GM19467 (cell line): ENCODE measurements at regions not wholly inside any gene's neighbourhood (a gene's known extent, or its start where the extent isn't known, plus 50 kb on each side); places are given as distances from the start of the nearest gene placed in this dataset.
"Not testable (repeated sequence)": the region's sequence is repeated elsewhere in the genome, so short reads cannot be mapped to it uniquely, and the experiment has no call there.

Experiments used
- ATAC-seq: cut with Tn5 transposase; IDR thresholded peaks from one replicate; pipeline ENCODE4 v1.9.1; 2021; ENCODE audit warnings: mild to moderate bottlenecking, moderate library complexity; ENCODE audit not compliant: unreplicated experiment

DNA sequence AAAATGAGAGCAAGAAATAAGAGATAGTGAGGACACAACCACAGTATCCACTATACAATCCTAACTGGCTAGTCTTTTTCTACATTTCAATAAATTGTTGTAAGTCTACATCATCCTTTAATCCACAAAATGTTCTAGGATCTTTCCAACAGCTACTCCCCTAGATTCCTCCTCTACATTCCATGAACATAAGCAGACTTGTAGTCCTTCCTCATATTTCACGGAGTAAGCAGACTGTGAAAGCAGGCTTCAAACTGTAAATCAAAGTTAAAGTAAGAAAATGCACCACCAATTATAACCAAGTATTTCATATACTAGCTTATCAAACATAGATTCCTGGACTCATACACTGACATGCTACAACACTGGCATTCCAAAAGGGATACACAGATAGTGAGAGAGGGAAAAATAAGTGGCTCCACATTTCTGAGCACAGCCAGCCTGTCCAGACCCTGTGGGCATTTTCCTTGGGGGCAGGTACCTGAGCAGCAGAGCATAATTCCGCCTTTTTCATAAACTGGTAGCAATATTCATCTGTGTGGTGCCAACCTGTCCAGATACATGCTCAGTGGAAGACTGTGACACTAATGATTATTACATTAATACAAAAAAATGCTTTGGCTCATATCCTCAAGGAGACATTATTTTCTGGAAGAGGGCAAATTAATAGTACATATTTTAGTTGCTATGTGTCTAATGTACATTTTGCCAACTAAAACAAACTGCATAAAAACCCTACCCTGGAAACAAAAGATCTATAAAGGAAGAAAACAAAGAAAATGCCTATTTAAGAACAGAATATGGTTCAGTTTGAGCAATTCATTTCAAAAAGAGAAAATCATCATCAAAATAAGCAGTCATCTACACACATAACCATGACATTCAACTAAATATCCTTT, 113.3 kb upstream of the FSCB start:
- no peak for ATAC-seq

DNA sequence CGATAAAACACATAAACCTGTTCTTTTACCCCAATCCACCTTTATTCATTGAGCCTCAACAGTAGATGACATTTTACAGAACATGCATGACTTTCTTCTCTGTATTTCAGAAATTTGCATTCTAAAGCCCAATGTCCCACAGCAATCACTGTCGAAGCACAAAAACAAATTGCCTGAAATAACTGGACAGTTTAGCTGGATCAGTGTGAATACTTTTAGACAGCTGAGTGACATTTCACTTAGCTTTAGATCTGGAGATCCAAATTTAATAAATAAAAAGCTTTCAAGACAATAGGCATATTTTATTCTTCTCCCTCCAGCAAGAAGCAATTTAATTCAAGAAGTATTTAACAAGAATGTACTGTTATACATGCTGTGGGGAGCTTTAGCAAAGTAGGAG, 109.1 kb upstream of the FSCB start:
- no peak for ATAC-seq

DNA sequence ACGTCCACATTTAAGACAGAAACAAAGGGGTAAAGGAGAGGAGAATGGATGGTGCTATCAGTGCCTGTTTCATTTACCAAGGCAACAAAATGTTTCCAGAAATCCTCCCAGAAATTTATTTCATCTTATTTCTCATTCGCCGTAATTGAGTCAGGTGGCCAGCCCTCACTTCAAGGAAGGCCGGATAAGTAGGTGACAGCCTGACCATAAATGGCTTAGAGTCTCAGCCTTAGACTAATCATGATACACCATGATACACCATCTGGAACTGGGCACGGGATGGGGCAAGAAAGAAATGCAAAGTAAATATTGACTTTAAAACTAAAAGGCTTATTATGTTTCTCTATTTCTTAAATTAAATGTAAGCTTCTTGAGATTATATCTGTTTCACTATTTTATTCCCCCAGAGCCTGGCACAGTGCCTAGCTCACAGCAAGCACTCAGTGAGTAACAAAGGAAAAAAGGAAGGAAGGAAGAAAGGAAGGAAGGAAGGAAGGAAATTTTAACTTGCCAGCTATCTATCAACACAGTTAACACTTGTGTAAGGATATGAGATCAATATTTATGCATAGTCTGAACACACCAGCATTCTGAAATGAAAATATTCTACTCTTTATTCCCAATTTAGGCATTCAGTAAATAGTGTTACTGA, 106.1 kb upstream of the FSCB start:
- no peak for ATAC-seq

DNA sequence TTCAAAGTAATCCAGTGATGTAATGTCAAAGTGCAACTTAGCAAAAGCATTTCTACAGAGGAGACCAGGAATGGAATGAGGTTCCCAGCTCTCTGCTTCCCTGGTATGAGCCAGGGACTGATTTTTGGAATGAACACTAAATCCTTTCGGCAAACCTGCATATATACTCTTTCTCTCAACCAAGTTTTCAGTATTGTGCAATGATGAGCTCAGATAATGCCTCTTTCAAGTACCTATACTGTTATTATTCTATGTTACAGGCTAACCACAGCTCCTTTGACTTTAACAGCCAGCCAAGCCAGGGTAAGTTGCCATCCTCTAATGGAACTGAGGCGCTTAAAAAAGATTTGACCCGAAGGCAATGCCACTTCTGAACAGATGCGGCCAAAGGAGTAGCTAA, 104.9 kb upstream of the FSCB start:
- ATAC-seq = no peak

DNA sequence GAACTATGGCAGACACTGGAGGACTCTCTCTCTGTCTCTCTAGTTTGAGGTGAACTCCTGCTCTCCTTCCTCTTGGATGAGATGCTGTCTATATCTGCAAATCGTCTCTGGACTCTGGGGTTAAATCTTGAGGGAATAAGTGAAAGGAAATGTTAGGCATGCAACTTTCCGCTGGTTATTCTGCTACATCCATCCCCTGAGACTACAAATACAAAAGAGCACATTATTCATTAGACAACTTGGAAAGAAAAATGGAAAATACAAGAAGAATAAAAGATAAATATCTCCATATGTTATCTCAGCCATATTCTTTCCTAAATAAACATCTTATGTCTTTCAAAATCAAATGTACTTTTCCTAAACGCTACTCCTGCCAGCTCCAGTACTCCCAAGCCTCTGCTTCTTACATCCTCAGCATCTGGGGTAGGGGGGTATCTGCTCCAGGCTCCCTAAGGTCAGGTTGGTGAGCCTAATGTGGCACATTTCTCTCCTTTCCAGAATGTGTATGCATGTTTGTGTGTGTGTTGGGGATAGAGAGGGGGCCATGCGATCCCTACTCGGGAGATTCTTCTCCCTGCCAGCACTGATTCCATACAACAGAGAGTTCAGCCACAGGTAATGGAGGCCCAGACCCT, 102.9 kb upstream of the FSCB start:
- no peak for ATAC-seq

DNA sequence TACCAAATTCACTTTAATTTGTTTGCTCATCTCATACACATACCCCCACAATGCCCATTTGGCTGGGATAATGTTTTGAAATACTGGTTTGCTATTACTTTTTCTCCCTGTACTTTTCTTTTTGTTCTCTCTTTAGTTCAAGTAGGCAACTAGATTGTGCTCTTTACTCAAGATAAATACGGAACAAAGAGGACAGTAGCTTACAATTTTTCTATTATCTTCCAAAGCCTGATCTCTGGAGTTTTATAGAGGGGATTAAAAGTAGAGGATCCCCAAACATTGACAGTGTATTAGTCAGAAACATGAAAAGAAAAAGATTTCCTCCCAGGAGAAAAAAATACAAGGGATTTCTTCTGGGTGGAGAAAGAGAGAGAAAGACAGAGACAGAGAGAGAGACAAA, 102.1 kb upstream of the FSCB start:
- ATAC-seq = no peak

DNA sequence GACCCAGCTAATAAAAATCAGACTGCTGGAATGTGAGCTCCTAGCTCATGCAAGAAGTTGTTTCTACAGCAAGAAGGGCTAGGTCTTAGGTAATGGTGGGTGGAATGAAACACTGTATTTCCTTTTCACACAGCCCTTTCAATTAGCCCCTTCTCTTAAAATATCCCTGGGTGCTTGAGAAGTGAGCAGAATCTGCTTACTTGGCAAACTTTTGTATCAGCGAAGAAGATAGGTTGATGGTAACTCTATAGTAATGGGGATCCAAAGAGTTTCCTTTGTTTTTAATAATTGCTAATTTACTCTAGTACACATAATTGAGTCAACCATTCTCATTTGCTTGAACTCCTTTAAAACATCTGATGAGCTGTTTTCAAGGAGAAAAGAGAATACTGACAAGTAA, 100.6 kb upstream of the FSCB start:
- ATAC-seq = no peak

DNA sequence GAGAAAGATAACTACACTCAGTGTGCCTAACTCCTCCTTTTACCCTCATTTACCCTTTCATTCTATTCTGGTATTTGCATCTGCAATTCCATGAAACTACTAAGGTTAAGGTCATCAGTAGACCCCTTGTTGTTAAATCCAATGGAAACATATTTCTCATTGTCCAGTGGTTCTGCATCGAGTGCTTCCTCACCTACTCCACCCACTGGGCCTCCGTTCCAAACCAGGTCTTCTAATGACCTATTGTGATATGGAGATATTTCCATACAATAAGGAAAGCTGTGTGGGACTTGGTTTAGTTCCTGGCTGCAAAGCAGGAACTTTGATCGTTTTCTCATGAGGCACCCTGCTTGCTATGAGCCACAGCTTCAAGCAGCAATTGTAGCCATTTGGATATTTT, 99.5 kb upstream of the FSCB start:
- no peak for ATAC-seq

DNA sequence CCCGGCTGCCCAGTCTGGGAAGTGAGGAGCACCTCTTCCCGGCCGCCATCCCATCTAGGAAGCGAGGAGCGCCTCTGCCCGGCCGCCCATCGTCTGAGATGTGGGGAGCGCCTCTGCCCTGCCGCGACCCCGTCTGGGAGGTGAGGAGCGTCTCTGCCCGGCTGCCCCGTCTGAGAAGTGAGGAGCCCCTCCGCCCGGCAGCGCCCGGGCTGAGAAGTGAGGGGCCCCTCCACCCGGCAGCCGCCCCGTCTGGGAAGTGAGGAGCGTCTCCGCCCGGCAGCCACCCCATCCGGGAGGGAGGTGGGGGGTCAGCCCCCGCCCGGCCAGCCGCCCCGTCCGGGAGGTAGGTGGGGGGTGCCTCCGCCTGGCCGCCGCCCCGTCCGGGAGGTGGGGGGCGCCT, 94.2 kb upstream of the FSCB start:
- not testable (repeated sequence) for ATAC-seq

DNA sequence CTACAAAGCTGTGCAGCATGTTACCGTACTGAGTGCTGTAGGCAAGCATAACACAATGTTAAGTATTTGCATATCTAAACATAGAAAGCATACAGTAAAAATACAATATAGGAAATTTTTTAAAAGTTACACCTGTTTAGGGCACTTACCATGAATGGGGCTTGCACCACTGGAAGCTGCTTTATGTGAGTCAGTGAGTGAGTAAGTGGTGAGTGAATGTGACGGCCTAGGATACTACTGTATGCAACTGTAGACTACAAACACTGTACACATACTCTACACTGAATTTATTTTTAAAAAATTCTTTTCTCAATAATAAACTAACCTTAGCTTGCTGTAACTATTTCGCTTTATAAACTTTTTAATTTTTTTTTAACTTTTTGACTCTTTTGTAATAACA, 82.1 kb upstream of the FSCB start:
- no peak for ATAC-seq

DNA sequence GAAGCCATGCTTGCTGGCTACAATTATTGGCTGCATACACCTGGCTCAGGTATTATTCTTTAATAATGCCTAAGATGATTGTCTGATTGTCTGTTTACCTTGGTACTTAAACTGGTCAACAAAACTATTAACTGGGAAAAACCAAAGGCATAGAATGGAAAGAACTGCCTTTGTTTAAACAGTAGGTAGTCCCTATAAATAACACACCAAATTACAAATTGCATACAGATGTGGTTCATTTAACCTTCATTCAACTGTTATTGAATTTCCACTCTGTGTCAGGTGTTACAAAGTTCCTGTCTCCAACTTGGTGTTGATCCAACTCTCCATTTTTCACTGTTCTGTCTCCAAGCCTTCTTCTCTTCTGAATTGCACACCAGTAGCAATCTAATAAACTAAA, 79.8 kb upstream of the FSCB start:
- ATAC-seq = no peak

DNA sequence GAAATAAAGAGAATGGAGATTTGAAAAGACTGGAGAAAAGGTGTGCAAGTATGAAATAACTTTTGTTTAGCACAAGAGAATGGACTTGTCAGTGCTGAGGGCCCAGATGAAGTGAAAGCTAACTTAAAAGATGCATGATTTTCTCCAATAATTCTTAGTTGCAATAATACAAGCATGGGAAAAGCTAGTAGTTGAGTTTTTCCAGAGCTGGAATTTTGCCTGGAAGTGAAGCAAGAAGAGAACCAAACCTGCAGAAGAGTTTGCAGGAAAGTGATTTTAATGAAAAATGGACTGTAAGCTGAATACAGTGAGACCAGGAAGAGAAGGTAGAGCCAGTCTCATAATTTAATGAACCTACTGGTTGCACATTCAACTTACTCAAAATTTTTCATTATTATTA, 69.3 kb upstream of the FSCB start:
- no peak for ATAC-seq

DNA sequence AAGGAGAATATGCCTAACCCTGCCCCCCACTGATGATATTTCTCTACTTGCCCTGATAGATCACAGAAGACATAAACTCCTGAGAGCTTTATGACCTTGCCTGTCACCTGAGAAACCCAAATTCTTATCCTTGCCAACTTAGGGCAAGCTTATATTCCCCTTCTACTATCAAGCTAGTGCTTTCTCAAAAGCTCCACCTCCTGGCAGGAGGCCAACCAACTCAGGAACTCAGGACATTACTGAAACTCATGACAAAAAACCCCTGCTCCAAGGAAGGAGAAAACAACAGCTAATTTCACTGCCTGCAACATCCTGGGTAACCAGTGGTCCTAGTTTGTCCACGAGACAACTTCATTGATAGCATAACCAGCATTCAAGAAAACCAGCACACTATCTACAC, 60.9 kb upstream of the FSCB start:
- no peak for ATAC-seq

DNA sequence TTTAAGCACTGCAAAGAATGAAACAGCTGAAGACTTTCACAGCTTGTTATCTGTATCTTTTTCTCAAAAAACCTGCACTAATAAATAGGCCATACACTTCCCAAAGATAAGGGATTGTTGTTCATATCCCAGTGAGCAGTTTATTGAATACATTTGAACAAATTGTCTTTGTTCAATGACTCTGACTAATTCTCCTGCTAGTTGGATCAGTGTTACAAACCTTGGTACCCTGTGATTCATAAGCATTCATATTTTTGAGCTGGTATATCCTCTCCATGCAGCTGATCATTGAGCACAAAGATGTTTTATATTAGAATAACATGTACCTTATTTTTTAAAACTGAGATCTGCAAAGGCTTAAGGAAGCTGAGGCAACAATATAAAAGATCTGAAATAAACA, 58.9 kb upstream of the FSCB start:
- ATAC-seq = no peak

DNA sequence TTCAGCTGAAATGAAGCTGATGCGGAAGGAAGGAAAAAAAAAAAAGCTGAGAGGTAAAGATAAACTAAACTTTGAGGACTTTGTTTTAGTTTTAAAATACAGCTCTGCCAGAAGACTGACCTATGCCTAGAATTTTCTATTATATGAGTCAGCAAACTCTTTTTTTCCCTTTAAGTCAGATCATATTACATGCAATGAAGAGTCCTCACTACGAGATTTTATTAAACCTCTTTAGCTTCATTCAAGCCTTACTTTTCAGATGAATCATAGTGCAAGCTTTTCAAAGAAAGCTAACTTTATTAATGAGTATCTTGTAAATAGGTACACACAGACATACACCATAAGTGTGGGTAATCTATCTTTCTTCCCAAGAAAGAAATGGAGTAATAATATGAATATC, 57.8 kb upstream of the FSCB start:
- ATAC-seq = no peak
